ENCODE measurements at regions not wholly inside any gene's neighbourhood (a gene's known extent, or its start where the extent isn't known, plus 50 kb on each side); places are given as distances from the start of the nearest gene placed in this dataset.

- Histone ChIP-seq H3F3A (ENCODE audit: insufficient read depth) (no peaks in the 10 kb centered on the region), H3K4me3 (no peak overlapping the region), H2AFZ (no peak overlapping the region), H3K36me3 (ENCODE audit: low read depth) (no peaks in the 10 kb centered on the region), H3K4me1 (ENCODE audit: insufficient read depth) (no peaks in the 10 kb centered on the region), H3K9me2 (ENCODE audit: insufficient read depth) (no peaks in the 10 kb centered on the region), H3K27me3 (replicated peaks; ENCODE audit: insufficient read depth) (peaks cover 5% of the 10 kb centered on the region; the same call in 1 of the 2 replicates), H3K4me2 (ENCODE audit: unreplicated experiment) (no peak overlapping the region), H3K9me3 (ENCODE audit: low read depth) (no peaks in the 10 kb centered on the region), H3K9ac (no peak overlapping the region), H3K79me2 (ENCODE audit: insufficient read depth) (no peaks in the 10 kb centered on the region), H3K27ac (no peak overlapping the region), H4K20me1 (ENCODE audit: insufficient read depth) (no peaks in the 10 kb centered on the region)
- no peak for DNase-seq
- 31 to 34% methylated on average over 7 of the region's 7 CpGs for WGBS, 2 experiments (ENCODE audit: low coverage in 1 of 2, low lambda C conversion rate in 2 of 2, missing lambda C conversion rate in 2 of 2)
- in situ Hi-C loops (cut with MboI), result no loop called here
- TF ChIP-seq EZH2 (IDR thresholded peaks at IDR 0.05; ENCODE audit: insufficient read depth, poor library complexity, severe bottlenecking), result no peak
- TF ChIP-seq EZH2phosphoT487 (IDR thresholded peaks at IDR 0.05; ENCODE audit: insufficient read depth, low read depth), result no peak
These were observed 52.2 kb upstream of the SPACA1 start for GRCh38 chr6:87995461-87995860.

GRCh38 chr6:87993356-87993755 lies 54.3 kb upstream of the SPACA1 start:
- no peak overlapping the region for H3K4me2 ChIP-seq (ENCODE audit: unreplicated experiment)
- H3K36me3 ChIP-seq (ENCODE audit: low read depth), result no peaks in the 10 kb centered on the region
- no peak overlapping the region for H3K9ac ChIP-seq
- TF ChIP-seq EZH2 (IDR thresholded peaks at IDR 0.05; ENCODE audit: insufficient read depth, poor library complexity, severe bottlenecking), result no peak
- no peak for TF ChIP-seq EZH2phosphoT487 (IDR thresholded peaks at IDR 0.05; ENCODE audit: insufficient read depth, low read depth)
- H4K20me1 ChIP-seq (ENCODE audit: insufficient read depth), result no peaks in the 10 kb centered on the region
- no peak overlapping the region for H2AFZ ChIP-seq
- WGBS, 2 experiments (ENCODE audit: low coverage in 1 of 2, low lambda C conversion rate in 2 of 2, missing lambda C conversion rate in 2 of 2), result 54 to 57% methylated on average over 5 of the region's 5 CpGs
- no peaks in the 10 kb centered on the region for H3K79me2 ChIP-seq (ENCODE audit: insufficient read depth)
- no peak overlapping the region for H3K4me3 ChIP-seq
- H3F3A ChIP-seq (ENCODE audit: insufficient read depth), result no peaks in the 10 kb centered on the region
- H3K27ac ChIP-seq, result no peak overlapping the region
- H3K9me3 ChIP-seq (ENCODE audit: low read depth), result no peaks in the 10 kb centered on the region
- in situ Hi-C loops (cut with MboI), result no loop called here
- no peak for DNase-seq
- H3K27me3 ChIP-seq (replicated peaks; ENCODE audit: insufficient read depth), result peaks cover 5% of the 10 kb centered on the region; the same call in 1 of the 2 replicates
- H3K9me2 ChIP-seq (ENCODE audit: insufficient read depth), result no peaks in the 10 kb centered on the region
- H3K4me1 ChIP-seq (ENCODE audit: insufficient read depth), result no peaks in the 10 kb centered on the region

GRCh38 chr6:87990871-87991270 lies 56.8 kb upstream of the SPACA1 start:
- no peak overlapping the region for H3K27ac ChIP-seq
- H3K4me2 ChIP-seq (ENCODE audit: unreplicated experiment), result no peak overlapping the region
- H3K27me3 ChIP-seq (replicated peaks; ENCODE audit: insufficient read depth), result peaks cover 5% of the 10 kb centered on the region
- no peaks in the 10 kb centered on the region for H3K4me1 ChIP-seq (ENCODE audit: insufficient read depth)
- no peak overlapping the region for H3K4me3 ChIP-seq
- TF ChIP-seq EZH2 (IDR thresholded peaks at IDR 0.05; ENCODE audit: insufficient read depth, poor library complexity, severe bottlenecking), result no peak
- in situ Hi-C loops (cut with MboI), result no loop called here
- no peaks in the 10 kb centered on the region for H3K9me3 ChIP-seq (ENCODE audit: low read depth)
- no peaks in the 10 kb centered on the region for H4K20me1 ChIP-seq (ENCODE audit: insufficient read depth)
- no peak overlapping the region for H2AFZ ChIP-seq
- H3F3A ChIP-seq (ENCODE audit: insufficient read depth), result no peaks in the 10 kb centered on the region
- H3K9me2 ChIP-seq (ENCODE audit: insufficient read depth), result no peaks in the 10 kb centered on the region
- H3K79me2 ChIP-seq (ENCODE audit: insufficient read depth), result no peaks in the 10 kb centered on the region
- no peak for DNase-seq
- no peaks in the 10 kb centered on the region for H3K36me3 ChIP-seq (ENCODE audit: low read depth)
- no peak overlapping the region for H3K9ac ChIP-seq
- 31 to 42% methylated on average over 3 of the region's 3 CpGs for WGBS, 2 experiments (ENCODE audit: low coverage in 1 of 2, low lambda C conversion rate in 2 of 2, missing lambda C conversion rate in 2 of 2)

- DNase-seq, result no peak
- Histone ChIP-seq H2AFZ (no peak overlapping the region), H3K4me1 (ENCODE audit: insufficient read depth) (no peaks in the 10 kb centered on the region), H3K4me3 (no peak overlapping the region), H4K20me1 (ENCODE audit: insufficient read depth) (no peaks in the 10 kb centered on the region), H3K79me2 (ENCODE audit: insufficient read depth) (no peaks in the 10 kb centered on the region), H3K9ac (no peak overlapping the region), H3K27ac (no peak overlapping the region), H3K27me3 (replicated peaks; ENCODE audit: insufficient read depth) (no peaks in the 10 kb centered on the region), H3K9me3 (ENCODE audit: low read depth) (no peaks in the 10 kb centered on the region), H3K9me2 (ENCODE audit: insufficient read depth) (no peaks in the 10 kb centered on the region; the same call in 1 of the 2 replicates), H3K36me3 (ENCODE audit: low read depth) (no peaks in the 10 kb centered on the region), H3F3A (ENCODE audit: insufficient read depth) (no peaks in the 10 kb centered on the region), H3K4me2 (ENCODE audit: unreplicated experiment) (no peak overlapping the region)
- in situ Hi-C loops (cut with MboI), result no loop called here
- TF ChIP-seq EZH2 (IDR thresholded peaks at IDR 0.05; ENCODE audit: insufficient read depth, poor library complexity, severe bottlenecking) (no peak), EZH2phosphoT487 (IDR thresholded peaks at IDR 0.05; ENCODE audit: insufficient read depth, low read depth) (no peak)
These were observed 65.5 kb upstream of the SPACA1 start for GRCh38 chr6:87982134-87982533.

GRCh38 chr6:87979737-87980136 lies 67.9 kb upstream of the SPACA1 start:
- no peak for TF ChIP-seq EZH2phosphoT487 (IDR thresholded peaks at IDR 0.05; ENCODE audit: insufficient read depth, low read depth)
- TF ChIP-seq EZH2 (IDR thresholded peaks at IDR 0.05; ENCODE audit: insufficient read depth, poor library complexity, severe bottlenecking), result no peak
- Histone ChIP-seq H3K4me1 (ENCODE audit: insufficient read depth) (no peaks in the 10 kb centered on the region), H3K79me2 (ENCODE audit: insufficient read depth) (no peaks in the 10 kb centered on the region), H3K9me3 (ENCODE audit: low read depth) (no peaks in the 10 kb centered on the region), H3K27me3 (replicated peaks; ENCODE audit: insufficient read depth) (no peaks in the 10 kb centered on the region), H3F3A (ENCODE audit: insufficient read depth) (no peaks in the 10 kb centered on the region), H3K9me2 (ENCODE audit: insufficient read depth) (no peaks in the 10 kb centered on the region; the same call in 1 of the 2 replicates), H3K4me3 (no peak overlapping the region), H3K27ac (no peak overlapping the region), H4K20me1 (ENCODE audit: insufficient read depth) (no peaks in the 10 kb centered on the region), H3K9ac (no peak overlapping the region), H3K4me2 (ENCODE audit: unreplicated experiment) (no peak overlapping the region), H3K36me3 (ENCODE audit: low read depth) (no peaks in the 10 kb centered on the region), H2AFZ (no peak overlapping the region)
- no peak for DNase-seq
- in situ Hi-C loops (cut with MboI), result no loop called here
- 41 to 48% methylated on average over 4 of the region's 4 CpGs for WGBS, 2 experiments (ENCODE audit: low coverage in 1 of 2, low lambda C conversion rate in 2 of 2, missing lambda C conversion rate in 2 of 2)

Measured in GM23248 (cell line).